Astrocyte (in vitro differentiated cells and primary cell): ENCODE measurements at regions not wholly inside any gene's neighbourhood (a gene's known extent, or its start where the extent isn't known, plus 50 kb on each side); places are given as distances from the start of the nearest gene placed in this dataset.
A peak's percentile ranks its signal among the peaks of the same experiment; 100 is the strongest.

Source experiments
- DNase-seq: peaks from one replicate; pipeline ENCODE4 v3.0.0-alpha.2; 2010; ENCODE audit warnings: low read depth
- FAIRE-seq: peaks from 2 replicates; lab custom pipeline; 2011; peaks lifted over from hg19 to GRCh38; lab: Jason Lieb, UNC
- H2AFZ ChIP-seq: 2 replicates; pipeline ENCODE4 v1.6.0; 2012; ENCODE audit warnings: low read depth, low read length, inconsistent platforms
- H3K27ac ChIP-seq: 2 replicates; pipeline ENCODE4 v1.5.1; 2011; ENCODE audit warnings: low read depth, low read length, inconsistent platforms
- H3K27me3 ChIP-seq: 2 replicates; pipeline ENCODE4 v1.6.0; 2011; ENCODE audit warnings: low read length, inconsistent platforms; ENCODE audit not compliant: insufficient read depth
- H3K36me3 ChIP-seq: 2 replicates; pipeline ENCODE4 v1.5.1; 2011; ENCODE audit warnings: low read length, inconsistent platforms; ENCODE audit not compliant: insufficient read depth
- H3K4me1 ChIP-seq: 2 replicates; pipeline ENCODE4 v1.5.1; 2011; ENCODE audit warnings: low read length, inconsistent platforms; ENCODE audit not compliant: insufficient read depth
- H3K4me2 ChIP-seq: 2 replicates; pipeline ENCODE4 v1.6.0; 2012; ENCODE audit warnings: low read length, inconsistent platforms
- H3K4me3 ChIP-seq: 2 replicates; pipeline ENCODE4 v1.5.1; 2011; ENCODE audit warnings: low read depth, mild to moderate bottlenecking, low read length, inconsistent platforms; ENCODE audit not compliant: insufficient read depth
- H3K79me2 ChIP-seq: 2 replicates; pipeline ENCODE4 v1.6.0; 2012; ENCODE audit warnings: mild to moderate bottlenecking, low read length, inconsistent platforms; ENCODE audit not compliant: insufficient read depth
- H3K9ac ChIP-seq: 2 replicates; pipeline ENCODE4 v1.6.0; 2012; ENCODE audit warnings: mild to moderate bottlenecking, low read length, inconsistent platforms
- H3K9me3 ChIP-seq: 2 replicates; pipeline ENCODE4 v1.5.1; 2012; ENCODE audit warnings: low read depth, mild to moderate bottlenecking, low read length, inconsistent platforms; ENCODE audit not compliant: insufficient read depth
- H4K20me1 ChIP-seq: 2 replicates; pipeline ENCODE4 v1.6.0; 2012; ENCODE audit warnings: low read length, inconsistent platforms; ENCODE audit not compliant: insufficient read depth
- H3K27ac Mint-ChIP-seq: one replicate; pipeline ENCODE4 v1.8.0; 2021; ENCODE audit warnings: mild to moderate bottlenecking, mixed read lengths; ENCODE audit not compliant: unreplicated experiment
- H3K27me3 Mint-ChIP-seq: one replicate; pipeline ENCODE4 v1.8.0; 2021; ENCODE audit warnings: low read depth, mixed read lengths; ENCODE audit not compliant: unreplicated experiment
- H3K36me3 Mint-ChIP-seq: one replicate; pipeline ENCODE4 v1.8.0; 2021; ENCODE audit warnings: low read depth, mixed read lengths; ENCODE audit not compliant: unreplicated experiment
- H3K4me1 Mint-ChIP-seq: one replicate; pipeline ENCODE4 v1.8.0; 2021; ENCODE audit warnings: low read depth, mixed read lengths; ENCODE audit not compliant: unreplicated experiment
- H3K4me3 Mint-ChIP-seq: one replicate; pipeline ENCODE4 v1.8.0; 2021; ENCODE audit warnings: mild to moderate bottlenecking, moderate library complexity, mixed read lengths; ENCODE audit not compliant: unreplicated experiment
- H3K9me3 Mint-ChIP-seq: one replicate; pipeline ENCODE4 v1.8.0; 2021; ENCODE audit warnings: mild to moderate bottlenecking, mixed read lengths; ENCODE audit not compliant: unreplicated experiment
- EZH2 ChIP-seq: IDR thresholded peaks from 2 replicates; pipeline ENCODE4 v1.6.1; 2012; ENCODE audit warnings: mild to moderate bottlenecking, low read length, inconsistent platforms; ENCODE audit not compliant: insufficient read depth
- TF ChIP-seq, protein P1 (sequence below): IDR thresholded peaks from 2 replicates; pipeline ENCODE4 v1.5.1; 2011; ENCODE audit warnings: low read depth, mild to moderate bottlenecking, inconsistent platforms, low read length, moderate library complexity; ENCODE audit not compliant: insufficient read depth

DNA sequence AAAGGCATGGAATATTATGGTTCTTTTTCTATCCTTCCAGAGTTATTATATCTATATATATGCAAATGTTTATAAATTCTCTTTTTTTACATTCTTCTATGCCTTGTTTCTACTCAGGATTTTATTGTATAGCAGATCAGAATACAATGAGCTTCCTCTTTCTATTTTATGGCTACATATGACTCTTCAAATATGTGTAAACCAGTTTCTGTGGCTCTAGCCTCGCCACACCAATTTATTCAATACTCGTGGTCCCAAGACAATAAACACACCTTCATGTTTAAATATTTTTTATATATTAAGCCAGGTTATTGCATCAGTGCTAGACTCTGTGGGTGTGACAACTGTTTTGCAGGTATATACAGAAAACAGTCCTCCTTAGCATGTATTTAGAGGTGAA is 237.5 kb upstream of the MKLN1 start:
- no peaks in the 10 kb centered on the region for H3K9me3 ChIP-seq
- no peaks in the 10 kb centered on the region for H3K27me3 ChIP-seq
- Mint-ChIP-seq H3K27ac (no peak overlapping the region), H3K9me3 (peaks cover 1% of the 10 kb centered on the region), H3K36me3 (peaks cover 12% of the 10 kb centered on the region), H3K27me3 (no peaks in the 10 kb centered on the region), H3K4me3 (no peak overlapping the region), H3K4me1 (peaks cover 17% of the 10 kb centered on the region)
- peaks cover 22% of the 10 kb centered on the region for H4K20me1 ChIP-seq
- no peak for DNase-seq
- no peaks in the 10 kb centered on the region for H3K36me3 ChIP-seq
- FAIRE-seq: no peak
- no peak overlapping the region for H3K27ac ChIP-seq
- no peak overlapping the region for H3K9ac ChIP-seq
- H3K4me2 ChIP-seq: no peak overlapping the region
- no peaks in the 10 kb centered on the region for H3K79me2 ChIP-seq
- TF ChIP-seq EZH2: no peak
- TF ChIP-seq, protein P1, sequence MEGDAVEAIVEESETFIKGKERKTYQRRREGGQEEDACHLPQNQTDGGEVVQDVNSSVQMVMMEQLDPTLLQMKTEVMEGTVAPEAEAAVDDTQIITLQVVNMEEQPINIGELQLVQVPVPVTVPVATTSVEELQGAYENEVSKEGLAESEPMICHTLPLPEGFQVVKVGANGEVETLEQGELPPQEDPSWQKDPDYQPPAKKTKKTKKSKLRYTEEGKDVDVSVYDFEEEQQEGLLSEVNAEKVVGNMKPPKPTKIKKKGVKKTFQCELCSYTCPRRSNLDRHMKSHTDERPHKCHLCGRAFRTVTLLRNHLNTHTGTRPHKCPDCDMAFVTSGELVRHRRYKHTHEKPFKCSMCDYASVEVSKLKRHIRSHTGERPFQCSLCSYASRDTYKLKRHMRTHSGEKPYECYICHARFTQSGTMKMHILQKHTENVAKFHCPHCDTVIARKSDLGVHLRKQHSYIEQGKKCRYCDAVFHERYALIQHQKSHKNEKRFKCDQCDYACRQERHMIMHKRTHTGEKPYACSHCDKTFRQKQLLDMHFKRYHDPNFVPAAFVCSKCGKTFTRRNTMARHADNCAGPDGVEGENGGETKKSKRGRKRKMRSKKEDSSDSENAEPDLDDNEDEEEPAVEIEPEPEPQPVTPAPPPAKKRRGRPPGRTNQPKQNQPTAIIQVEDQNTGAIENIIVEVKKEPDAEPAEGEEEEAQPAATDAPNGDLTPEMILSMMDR: no peak
- H2AFZ ChIP-seq: no peak overlapping the region
- H3K4me3 ChIP-seq: no peak overlapping the region
- no peaks in the 10 kb centered on the region for H3K4me1 ChIP-seq

DNA sequence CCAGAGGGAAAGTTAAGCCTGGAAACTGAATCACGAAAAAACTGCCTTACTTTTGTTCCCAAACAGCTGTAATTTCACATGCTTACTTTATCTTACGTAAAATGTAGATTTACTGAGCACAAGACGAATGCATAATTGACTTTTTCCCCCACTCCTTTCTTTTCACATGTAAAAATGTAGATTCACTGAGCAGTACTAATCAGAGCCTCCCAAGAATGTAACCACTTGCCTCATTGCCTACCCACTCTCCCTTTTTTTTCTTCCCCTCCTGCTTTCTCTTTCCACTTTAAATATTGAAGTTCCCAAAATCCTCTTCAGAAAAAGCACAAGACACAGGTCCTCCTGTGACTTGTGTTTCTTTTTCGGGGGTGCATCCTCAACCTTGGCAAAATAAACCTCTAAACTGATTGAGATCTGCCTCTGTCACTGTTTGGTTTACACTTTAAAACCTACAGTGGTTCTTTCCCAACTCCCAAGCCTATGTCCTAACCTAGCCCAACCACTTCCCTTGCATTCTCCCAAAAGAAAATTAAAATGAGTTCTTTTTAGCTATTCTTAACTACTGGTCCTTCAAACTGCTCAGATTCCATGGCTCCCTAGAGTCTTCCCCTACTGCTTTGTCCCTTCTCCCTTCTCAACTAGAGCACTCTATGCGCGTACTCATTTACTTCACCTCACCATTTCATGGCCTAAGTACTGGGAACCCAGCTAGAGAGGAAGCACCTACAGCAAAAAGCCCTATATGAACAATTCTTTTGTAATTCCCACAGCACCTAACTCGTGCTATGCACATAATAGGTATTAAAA is 236.6 kb upstream of the MKLN1 start:
- Histone ChIP-seq H3K9ac (no peak overlapping the region), H3K4me1 (no peaks in the 10 kb centered on the region), H3K79me2 (no peaks in the 10 kb centered on the region), H3K9me3 (no peaks in the 10 kb centered on the region), H2AFZ (no peak overlapping the region), H3K4me3 (no peak overlapping the region), H3K27ac (no peak overlapping the region), H3K4me2 (no peak overlapping the region), H3K27me3 (no peaks in the 10 kb centered on the region), H3K36me3 (no peaks in the 10 kb centered on the region), H4K20me1 (peaks cover 22% of the 10 kb centered on the region)
- H3K27me3 Mint-ChIP-seq: no peaks in the 10 kb centered on the region
- FAIRE-seq: no peak
- TF ChIP-seq, protein P1: no peak
- no peak for TF ChIP-seq EZH2
- peaks cover 17% of the 10 kb centered on the region for H3K4me1 Mint-ChIP-seq
- peak overlapping the region; percentile 10 for H3K27ac Mint-ChIP-seq
- no peak overlapping the region for H3K4me3 Mint-ChIP-seq
- peaks cover 11% of the 10 kb centered on the region for H3K36me3 Mint-ChIP-seq
- no peak for DNase-seq
- peaks cover 1% of the 10 kb centered on the region for H3K9me3 Mint-ChIP-seq

DNA sequence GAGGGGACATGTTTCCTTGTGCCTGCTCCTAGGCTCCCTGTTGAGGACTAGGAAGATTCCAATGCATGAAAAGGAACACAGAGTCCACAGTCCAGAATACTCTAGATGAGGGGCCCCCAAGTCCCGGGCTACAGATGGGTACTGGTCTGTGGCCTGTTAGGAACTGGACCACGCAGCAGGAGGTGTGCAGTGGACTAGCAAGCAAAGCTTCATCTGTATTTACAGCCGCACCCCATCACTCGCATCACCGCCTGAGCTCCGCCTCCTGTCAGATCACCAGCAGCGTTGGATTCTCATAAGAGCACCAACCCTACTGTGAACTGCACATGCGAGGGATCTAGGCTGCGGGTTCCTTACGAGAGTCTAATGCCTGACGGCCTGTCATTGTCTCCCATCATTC is 233.0 kb upstream of the MKLN1 start:
- Histone ChIP-seq H3K4me3 (no peak overlapping the region), H3K27me3 (no peaks in the 10 kb centered on the region), H3K4me2 (no peak overlapping the region), H3K36me3 (no peaks in the 10 kb centered on the region), H3K9me3 (no peaks in the 10 kb centered on the region), H3K27ac (no peak overlapping the region), H3K79me2 (no peaks in the 10 kb centered on the region), H3K4me1 (no peaks in the 10 kb centered on the region), H2AFZ (no peak overlapping the region), H4K20me1 (peaks cover 44% of the 10 kb centered on the region), H3K9ac (no peak overlapping the region)
- no peak overlapping the region for H3K27ac Mint-ChIP-seq
- DNase-seq (no peak), FAIRE-seq (no peak)
- TF ChIP-seq, protein P1: no peak
- no peak for TF ChIP-seq EZH2
- no peaks in the 10 kb centered on the region for H3K27me3 Mint-ChIP-seq
- peaks cover 1% of the 10 kb centered on the region for H3K9me3 Mint-ChIP-seq
- no peak overlapping the region for H3K4me3 Mint-ChIP-seq
- H3K36me3 Mint-ChIP-seq: peaks cover 26% of the 10 kb centered on the region
- peaks cover 20% of the 10 kb centered on the region for H3K4me1 Mint-ChIP-seq
